Ovary (tissue), 3 donors: ENCODE measurements at regions not wholly inside any gene's neighbourhood (a gene's known extent, or its start where the extent isn't known, plus 50 kb on each side); places are given as distances from the start of the nearest gene placed in this dataset.

Experiments
- CTCF ChIP-seq, 3 donors: fragments of 450-650 bp in 2 of 3; fragments of 200-600 bp in 1 of 3; IDR thresholded peaks; one replicate each; pipeline versions ENCODE4 v1.5.1 to v1.8.0; 2016 to 2022; ENCODE audit warnings: antibody characterized with exemption in 3 of 3, mild to moderate bottlenecking in 1 of 3
- POLR2A ChIP-seq: fragments of 450-650 bp; IDR thresholded peaks from one replicate; pipeline ENCODE4 v1.6.1; 2017; ENCODE audit warnings: antibody characterized with exemption, mild to moderate bottlenecking, moderate library complexity
- donor health status: DM: no; HTN: no; CAD: no.

GRCh38 chr9:129230302-129230701 is 52.2 kb upstream of the IER5L start:
- no peak for TF ChIP-seq POLR2A
- TF ChIP-seq CTCF (IDR thresholded peaks at IDR 0.05): no peak
